Liver (tissue), 8 donors: ENCODE measurements at regions not wholly inside any gene's neighbourhood (a gene's known extent, or its start where the extent isn't known, plus 50 kb on each side); places are given as distances from the start of the nearest gene placed in this dataset.
A peak's percentile ranks its signal among the peaks of the same experiment; 100 is the strongest.
"Not testable (repeated sequence)": the region's sequence is repeated elsewhere in the genome, so short reads cannot be mapped to it uniquely, and the experiment has no call there.

ENCODE experiments used
- DNase-seq: peaks from one replicate; pipeline ENCODE4 v3.0.0-alpha.2; 2017; ENCODE audit warnings: low spot score
- H3K27ac ChIP-seq, 2 donors: one replicate each; pipeline ENCODE4 v1.7.0; 2013; ENCODE audit warnings: inconsistent platforms in 2 of 2, low read length in 2 of 2, control low read depth in 1 of 2, low read depth in 1 of 2, mild to moderate bottlenecking in 1 of 2
- H3K27me3 ChIP-seq, 4 donors: one replicate each; pipeline versions ENCODE4 v1.6.1 to v1.7.0; 2013; ENCODE audit warnings: low read length in 3 of 4, inconsistent platforms in 1 of 4, mild to moderate bottlenecking in 1 of 4, moderate library complexity in 1 of 4; ENCODE audit not compliant: control insufficient read depth in 4 of 4, insufficient read depth in 4 of 4
- H3K36me3 ChIP-seq, 4 donors: one replicate each; pipeline versions ENCODE4 v1.6.1 to v1.7.0; 2013; ENCODE audit warnings: low read length in 3 of 4, mild to moderate bottlenecking in 3 of 4, low read depth in 1 of 4, moderate library complexity in 1 of 4; ENCODE audit not compliant: control insufficient read depth in 4 of 4, insufficient read depth in 3 of 4
- H3K4me1 ChIP-seq, 4 donors: one replicate each; pipeline versions ENCODE4 v1.6.1 to v1.7.0; 2013; ENCODE audit warnings: low read length in 3 of 4, mild to moderate bottlenecking in 3 of 4, moderate library complexity in 1 of 4; ENCODE audit not compliant: control insufficient read depth in 4 of 4, insufficient read depth in 4 of 4
- H3K4me3 ChIP-seq, 3 donors: one replicate each; pipeline versions ENCODE4 v1.6.1 to v1.7.0; 2013; ENCODE audit warnings: low read length in 3 of 3, control low read depth in 1 of 3, low read depth in 1 of 3, mild to moderate bottlenecking in 1 of 3
- H3K9ac ChIP-seq, 2 donors: one replicate each; pipeline ENCODE4 v1.7.0; 2013; ENCODE audit warnings: low read length in 2 of 2, mild to moderate bottlenecking in 2 of 2, moderate library complexity in 2 of 2, control low read depth in 1 of 2, low read depth in 1 of 2
- H3K9me3 ChIP-seq, 4 donors: one replicate each; pipeline versions ENCODE4 v1.6.1 to v1.7.0; 2013; ENCODE audit warnings: low read length in 3 of 4; ENCODE audit not compliant: control insufficient read depth in 4 of 4
- CTCF ChIP-seq: fragments of 150-350 bp; IDR thresholded peaks from 2 replicates; pipeline ENCODE4 v1.5.1; 2017; ENCODE audit warnings: improper control_type of control experiment, low read depth, low read length; ENCODE audit not compliant: missing input control
- RAD21 ChIP-seq, 2 donors: IDR thresholded peaks; 2 replicates each; pipeline ENCODE4 v1.6.1; 2016; ENCODE audit warnings: antibody characterized with exemption in 2 of 2, mild to moderate bottlenecking in 2 of 2
- WGBS: extraction: QIAGEN DNeasy Blood & Tissue Kit; methylation state at CpG from one replicate; pipeline ENCODE4 v1.1.7; 2013; 5-methylcytosine and 5-hydroxymethylcytosine counted together
- donor health status: healthy.
- donor health status: healthy.
- donor health status: healthy.
- donor health status: healthy.
- donor health status: healthy.

DNA sequence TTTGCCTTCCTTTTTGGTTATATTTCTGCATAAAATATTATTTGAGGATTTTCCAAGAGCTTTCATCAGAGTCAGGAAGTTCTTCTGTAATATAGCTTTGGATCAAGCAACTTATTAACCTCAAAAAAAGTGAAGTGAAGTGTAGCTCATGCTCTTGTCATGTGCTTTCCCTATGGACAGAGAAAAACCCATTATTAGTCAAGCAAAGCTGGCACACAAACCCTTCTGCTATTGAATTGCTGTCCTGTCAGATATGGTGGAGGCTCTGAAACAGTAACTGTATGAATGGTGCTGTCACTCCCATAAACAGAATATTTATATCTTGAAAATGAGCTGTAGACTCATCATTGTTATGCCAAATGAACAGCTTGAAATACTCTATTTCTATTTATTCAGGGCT lies 1533.3 kb downstream of the RPIA start:
- not testable (repeated sequence) for H3K4me1 ChIP-seq, H3K9ac ChIP-seq, H3K27me3 ChIP-seq, H3K9me3 ChIP-seq, H3K27ac ChIP-seq, H3K36me3 ChIP-seq, DNase-seq, H3K4me3 ChIP-seq

DNA sequence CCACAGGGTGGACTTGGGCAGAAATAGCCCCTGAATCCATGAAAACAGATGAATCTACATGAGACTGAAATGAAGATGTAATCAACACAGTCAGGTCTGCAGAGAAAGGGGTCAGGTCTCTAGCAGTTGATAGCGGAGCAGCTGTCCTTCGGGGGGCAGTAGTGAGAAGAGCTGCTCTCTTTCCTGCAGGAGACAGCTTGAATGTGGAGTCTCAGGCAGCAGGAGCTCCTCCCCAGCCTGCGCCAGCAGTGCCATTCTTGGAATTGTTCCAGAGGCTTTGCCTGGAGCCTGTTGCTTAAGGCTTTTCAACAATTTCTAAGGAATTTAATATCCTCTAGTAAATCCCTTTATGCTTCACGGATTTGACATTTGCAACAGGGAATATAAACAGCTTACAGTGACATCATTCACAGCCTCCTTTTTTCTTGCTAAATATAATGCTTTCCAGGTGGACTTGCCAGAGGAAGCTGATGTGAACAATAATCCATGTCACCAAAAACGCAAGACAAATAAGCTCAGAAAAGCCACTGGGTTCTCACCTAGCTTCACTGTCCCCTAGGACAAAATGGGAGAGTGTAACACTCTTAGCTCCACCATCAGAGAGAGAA lies 1535.1 kb downstream of the RPIA start:
- H3K9ac ChIP-seq, H3K36me3 ChIP-seq, DNase-seq, H3K27ac ChIP-seq, H3K4me1 ChIP-seq, H3K4me3 ChIP-seq, H3K9me3 ChIP-seq, H3K27me3 ChIP-seq: not testable (repeated sequence)
- WGBS, result 29% methylated on average over 5 of the region's 5 CpGs

GRCh38 chr2:90231199-90231598 lies 1539.7 kb downstream of the RPIA start:
- not testable (repeated sequence) for H3K9ac ChIP-seq, H3K36me3 ChIP-seq, DNase-seq, H3K9me3 ChIP-seq, H3K27ac ChIP-seq, H3K4me1 ChIP-seq, H3K27me3 ChIP-seq, H3K4me3 ChIP-seq
- 80% methylated on average over 4 of the region's 4 CpGs for WGBS

- not testable (repeated sequence) for H3K4me1 ChIP-seq, H3K36me3 ChIP-seq, H3K27ac ChIP-seq, H3K9me3 ChIP-seq, H3K9ac ChIP-seq, H3K4me3 ChIP-seq, H3K27me3 ChIP-seq, DNase-seq
- WGBS, result 4% methylated on average over 1 of the region's 1 CpG
These were observed 1544.0 kb downstream of the RPIA start for GRCh38 chr2:90235452-90235851.

- H3K36me3 ChIP-seq, H3K4me1 ChIP-seq, DNase-seq, H3K27me3 ChIP-seq, H3K27ac ChIP-seq, H3K9ac ChIP-seq, H3K4me3 ChIP-seq, H3K9me3 ChIP-seq: not testable (repeated sequence)
- peak; percentile 37 to 65 for TF ChIP-seq RAD21 (IDR thresholded peaks at IDR 0.05)
- TF ChIP-seq CTCF, result peak; percentile 15
- WGBS, result 27% methylated on average over 31 of the region's 31 CpGs
These were observed 1546.5 kb downstream of the RPIA start for GRCh38 chr2:90237923-90238361.

DNA sequence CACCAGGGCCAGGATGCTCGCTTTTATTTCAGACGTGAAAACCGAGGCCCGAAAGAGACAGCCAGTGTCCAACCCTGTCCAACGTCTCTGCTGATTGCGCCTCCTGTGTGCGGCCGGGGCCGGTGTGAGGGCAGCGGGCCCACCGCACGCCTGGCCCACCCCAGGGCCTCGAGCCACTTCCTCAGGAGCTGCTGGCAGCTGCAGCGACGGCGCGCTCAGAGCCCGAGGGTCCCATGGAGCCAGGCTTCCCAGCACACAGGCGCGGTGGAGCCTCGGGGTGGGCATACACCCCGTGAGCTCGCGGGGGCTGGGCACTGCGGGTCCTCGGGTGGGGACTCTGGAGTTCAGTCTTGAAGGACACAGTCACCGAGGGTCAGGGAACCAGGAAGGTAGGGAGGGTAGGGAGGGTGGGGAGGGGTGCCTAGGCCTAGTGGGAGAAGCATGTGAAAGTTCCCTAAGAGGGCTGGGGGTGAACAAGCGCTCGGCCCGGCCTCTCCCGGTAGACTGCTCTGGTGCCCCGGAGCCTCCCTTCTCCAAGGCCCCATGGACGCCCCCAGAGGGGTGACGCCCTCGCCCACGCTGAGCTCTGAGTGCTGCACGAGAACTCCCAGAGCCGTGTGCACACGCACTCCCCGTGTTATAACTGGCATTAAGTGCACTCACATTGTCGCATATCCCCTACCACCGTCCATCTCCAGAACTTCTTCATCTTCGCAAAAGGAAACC lies 1547.2 kb downstream of the RPIA start:
- not testable (repeated sequence) for H3K4me1 ChIP-seq, H3K4me3 ChIP-seq, H3K27ac ChIP-seq, DNase-seq, H3K9me3 ChIP-seq, H3K27me3 ChIP-seq, H3K9ac ChIP-seq, H3K36me3 ChIP-seq
- WGBS, result 87% methylated on average over 43 of the region's 43 CpGs

- H3K36me3 ChIP-seq, DNase-seq, H3K4me3 ChIP-seq, H3K9me3 ChIP-seq, H3K9ac ChIP-seq, H3K27ac ChIP-seq, H3K27me3 ChIP-seq, H3K4me1 ChIP-seq: not testable (repeated sequence)
- 70% methylated on average over 6 of the region's 6 CpGs for WGBS
These were observed 1548.3 kb downstream of the RPIA start for GRCh38 chr2:90239769-90240168.
